Lower leg skin (tissue), 4 donors: ENCODE measurements at regions not wholly inside any gene's neighbourhood (a gene's known extent, or its start where the extent isn't known, plus 50 kb on each side); places are given as distances from the start of the nearest gene placed in this dataset.

Experiments used
- DNase-seq, 2 donors: peaks; one replicate each; pipeline ENCODE4 v3.0.0-alpha.2; 2019; ENCODE audit warnings: low spot score in 2 of 2
- H3K4me3 ChIP-seq: fragments of 200-600 bp; sonication (generic); 2 replicates; pipeline ENCODE4 v1.5.1; 2017; ENCODE audit warnings: mild to moderate bottlenecking, low read depth; ENCODE audit not compliant: poor library complexity, severe bottlenecking
- POLR2A ChIP-seq, 2 donors: fragments of 450-650 bp; IDR thresholded peaks; one replicate each; pipeline ENCODE4 v1.6.1; 2016 to 2017; ENCODE audit warnings: antibody characterized with exemption in 2 of 2, mild to moderate bottlenecking in 1 of 2, moderate library complexity in 1 of 2
- WGBS, 2 donors: methylation state at CpG; one replicate each; pipeline ENCODE4 v1.1.5; 2018; 5-methylcytosine and 5-hydroxymethylcytosine counted together
- intact Hi-C: fragments of 100-400 bp; cut with DNase I; formaldehyde crosslinking; loops from one replicate; pipeline ENCODE4 v1.15.0; 2023; ENCODE audit warnings: low total_unique reads
- TF ChIP-seq, protein P1 (sequence below), 3 donors: fragments of 450-650 bp; IDR thresholded peaks; one replicate each; pipeline ENCODE4 v1.5.1; 2016; ENCODE audit warnings: antibody characterized with exemption in 3 of 3, mild to moderate bottlenecking in 3 of 3, moderate library complexity in 2 of 3

DNA sequence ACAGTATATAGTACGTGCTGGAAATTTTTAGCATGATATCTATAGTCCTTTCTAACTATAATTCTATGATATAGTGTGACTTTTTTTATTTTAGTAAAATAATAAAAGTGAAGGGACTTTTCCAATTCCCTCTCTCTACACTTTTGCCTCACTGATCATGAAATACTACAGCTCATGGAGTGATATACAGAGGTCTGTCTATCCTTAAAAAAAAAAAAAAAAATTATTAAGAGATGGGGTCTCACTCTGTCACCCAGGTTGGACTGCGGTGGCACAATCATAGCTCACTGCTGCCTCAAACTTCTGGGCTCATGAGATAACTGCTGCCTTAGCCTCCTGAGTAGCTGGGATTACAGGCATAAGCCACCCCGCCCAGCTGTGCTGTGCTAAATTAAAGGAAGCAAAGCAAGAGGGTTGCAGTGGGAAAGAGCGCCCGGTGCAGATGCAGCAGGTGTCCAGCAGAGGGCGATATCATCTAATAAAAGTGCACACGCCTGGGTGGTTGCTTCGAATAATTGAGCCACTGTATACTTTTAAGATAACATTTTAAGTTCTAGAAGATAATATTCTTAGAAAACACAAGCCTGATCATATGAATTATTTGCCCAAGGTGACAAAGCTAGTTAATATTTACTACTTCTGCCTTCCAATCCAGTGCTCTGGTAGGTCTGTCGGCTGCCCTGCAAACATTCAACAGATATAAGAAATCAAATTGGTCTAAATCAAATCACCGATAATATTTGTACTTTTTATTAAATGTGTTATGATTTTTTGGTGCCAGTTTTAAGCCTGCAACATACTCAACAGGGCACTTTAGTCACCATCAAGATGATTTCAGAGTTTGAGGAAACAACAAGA, 94.9 kb upstream of the NT5E start:
- no peak overlapping the region for H3K4me3 ChIP-seq
- intact Hi-C loops, result loop anchor here (5.0 kb wide), 1 partner anchor 127 kb away; no protein-coding TSS in a partner anchor
- DNase-seq, result peak; percentile 82 to 96
- TF ChIP-seq, protein P1, sequence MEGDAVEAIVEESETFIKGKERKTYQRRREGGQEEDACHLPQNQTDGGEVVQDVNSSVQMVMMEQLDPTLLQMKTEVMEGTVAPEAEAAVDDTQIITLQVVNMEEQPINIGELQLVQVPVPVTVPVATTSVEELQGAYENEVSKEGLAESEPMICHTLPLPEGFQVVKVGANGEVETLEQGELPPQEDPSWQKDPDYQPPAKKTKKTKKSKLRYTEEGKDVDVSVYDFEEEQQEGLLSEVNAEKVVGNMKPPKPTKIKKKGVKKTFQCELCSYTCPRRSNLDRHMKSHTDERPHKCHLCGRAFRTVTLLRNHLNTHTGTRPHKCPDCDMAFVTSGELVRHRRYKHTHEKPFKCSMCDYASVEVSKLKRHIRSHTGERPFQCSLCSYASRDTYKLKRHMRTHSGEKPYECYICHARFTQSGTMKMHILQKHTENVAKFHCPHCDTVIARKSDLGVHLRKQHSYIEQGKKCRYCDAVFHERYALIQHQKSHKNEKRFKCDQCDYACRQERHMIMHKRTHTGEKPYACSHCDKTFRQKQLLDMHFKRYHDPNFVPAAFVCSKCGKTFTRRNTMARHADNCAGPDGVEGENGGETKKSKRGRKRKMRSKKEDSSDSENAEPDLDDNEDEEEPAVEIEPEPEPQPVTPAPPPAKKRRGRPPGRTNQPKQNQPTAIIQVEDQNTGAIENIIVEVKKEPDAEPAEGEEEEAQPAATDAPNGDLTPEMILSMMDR (IDR thresholded peaks at IDR 0.05), result peak in 1 of 3 donors; percentile 91
- no peak for TF ChIP-seq POLR2A (IDR thresholded peaks at IDR 0.05)
- 27 to 28% methylated on average over 10 of the region's 10 CpGs for WGBS, 2 donors

GRCh38 chr6:85353012-85353411, 96.9 kb upstream of the NT5E start:
- intact Hi-C loops, result no loop called here
- no peak overlapping the region for H3K4me3 ChIP-seq
- TF ChIP-seq POLR2A (IDR thresholded peaks at IDR 0.05), result no peak
- TF ChIP-seq, protein P1 (IDR thresholded peaks at IDR 0.05), result no peak
- DNase-seq, result no peak
- WGBS, 2 donors, result 94 to 95% methylated on average over 3 of the region's 3 CpGs

DNA sequence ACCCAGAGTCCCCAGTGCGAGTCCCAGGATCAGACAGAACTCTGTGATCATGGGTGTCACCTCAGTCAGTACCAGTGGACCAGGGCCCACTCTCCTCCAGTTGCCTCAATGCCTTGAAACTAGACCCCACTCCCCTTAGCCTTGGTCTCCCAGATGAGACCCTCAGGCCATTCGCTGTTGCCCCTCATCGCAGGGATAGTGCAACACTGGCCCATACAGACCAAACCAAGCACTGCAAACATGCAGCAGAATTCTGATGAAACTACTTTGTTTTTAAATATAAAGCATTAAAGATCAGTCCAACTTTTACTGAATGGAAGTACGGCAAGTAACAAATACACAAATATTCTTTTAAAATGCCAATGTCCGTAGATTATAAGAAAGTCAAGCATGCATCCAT, 101.2 kb upstream of the NT5E start:
- TF ChIP-seq POLR2A (IDR thresholded peaks at IDR 0.05), result no peak
- TF ChIP-seq, protein P1 (IDR thresholded peaks at IDR 0.05), result no peak
- DNase-seq, result no peak
- 80 to 92% methylated on average over 5 of the region's 5 CpGs for WGBS, 2 donors
- no peak overlapping the region for H3K4me3 ChIP-seq
- intact Hi-C loops, result no loop called here

GRCh38 chr6:85347812-85348211, 102.1 kb upstream of the NT5E start:
- no peak overlapping the region for H3K4me3 ChIP-seq
- DNase-seq, result no peak
- TF ChIP-seq, protein P1 (IDR thresholded peaks at IDR 0.05), result no peak
- no peak for TF ChIP-seq POLR2A (IDR thresholded peaks at IDR 0.05)
- WGBS, 2 donors, result 18 to 21% methylated on average over 1 of the region's 1 CpG
- intact Hi-C loops, result no loop called here

DNA sequence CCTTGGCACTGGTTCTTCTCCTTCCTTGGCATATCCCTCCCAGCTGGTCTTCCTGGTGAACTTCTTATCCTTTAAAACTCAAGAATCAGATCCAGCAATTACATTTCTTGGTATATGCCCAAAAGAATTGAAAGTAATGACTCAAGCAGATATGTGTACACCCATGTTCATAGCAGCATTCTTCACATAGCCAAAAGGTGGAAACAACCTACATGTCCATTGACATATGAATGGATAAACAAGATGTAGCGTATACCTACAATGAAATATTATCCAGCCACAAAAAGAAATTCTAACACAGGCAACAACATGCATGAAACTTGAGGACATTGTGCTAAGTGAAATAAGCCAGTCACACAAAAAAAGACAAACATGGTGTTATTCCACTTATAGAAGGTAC, 103.7 kb upstream of the NT5E start:
- no peak for DNase-seq
- intact Hi-C loops, result no loop called here
- no peak overlapping the region for H3K4me3 ChIP-seq
- no peak for TF ChIP-seq POLR2A (IDR thresholded peaks at IDR 0.05)
- TF ChIP-seq, protein P1 (IDR thresholded peaks at IDR 0.05), result no peak
- 80% methylated on average over 1 of the region's 1 CpG for WGBS, 2 donors
